ENCODE measurements at regions not wholly inside any gene's neighbourhood (a gene's known extent, or its start where the extent isn't known, plus 50 kb on each side); places are given as distances from the start of the nearest gene placed in this dataset.

GRCh38 chr12:91819132-91819447 is 326.6 kb downstream of the BTG1 start:
- TF ChIP-seq POLR2A (IDR thresholded peaks at IDR 0.05), result no peak
- no peak for TF ChIP-seq CTCF (IDR thresholded peaks at IDR 0.05 in 8 of 11, conservative IDR thresholded peaks at IDR 0.05 in 3 of 11)
- no peak for TF ChIP-seq POLR2AphosphoS5 (IDR thresholded peaks at IDR 0.05)
- DNase-seq, result no peak
- H3K27ac ChIP-seq, result no peak overlapping the region
- H3K4me3 ChIP-seq, result no peak overlapping the region
- H3K9me3 ChIP-seq, result peaks cover 0 to 10% (median 2%) of the 10 kb centered on the region in 8 donors
- H3K36me3 ChIP-seq, result no peaks in the 10 kb centered on the region
- intact Hi-C loops (cut with DNase I; ENCODE audit: low total_unique reads), result loop anchor here (10.0 kb wide), 1 partner anchor 756 kb away; no protein-coding TSS in a partner anchor
- H3K4me1 ChIP-seq, result no peaks in the 10 kb centered on the region
- no peaks in the 10 kb centered on the region for H3K27me3 ChIP-seq (replicated peaks in 1 of 7)

- 91 to 96% (median 94%) methylated on average over 2 of the region's 2 CpGs for WGBS, 5 donors
Measured at GRCh38 chr12:91818227-91819131, 327.2 kb downstream of the BTG1 start.

GRCh38 chr12:91817517-91817916 is 328.1 kb downstream of the BTG1 start:
- peaks cover 0 to 10% (median 2%) of the 10 kb centered on the region in 8 donors for H3K9me3 ChIP-seq
- no peak overlapping the region for H3K4me3 ChIP-seq
- no peak overlapping the region for H3K27ac ChIP-seq
- intact Hi-C loops (cut with DNase I; ENCODE audit: low total_unique reads), result loop anchor here (10.0 kb wide), 1 partner anchor 757 kb away; no protein-coding TSS in a partner anchor
- no peaks in the 10 kb centered on the region for H3K36me3 ChIP-seq
- no peaks in the 10 kb centered on the region for H3K27me3 ChIP-seq (replicated peaks in 1 of 7)
- TF ChIP-seq POLR2AphosphoS5 (IDR thresholded peaks at IDR 0.05) (no peak), POLR2A (IDR thresholded peaks at IDR 0.05) (no peak), CTCF (IDR thresholded peaks at IDR 0.05 in 8 of 11, conservative IDR thresholded peaks at IDR 0.05 in 3 of 11) (no peak)
- WGBS, 5 donors, result 85 to 95% (median 90%) methylated on average over 2 of the region's 2 CpGs
- no peak for DNase-seq
- H3K4me1 ChIP-seq, result peaks cover 0 to 2% (median 0%) of the 10 kb centered on the region in 6 donors

More at GRCh38 chr12:91818227-91819131, 327.2 kb downstream of the BTG1 start:
- Histone ChIP-seq H3K9me3 (peaks cover 0 to 10% (median 2%) of the 10 kb centered on the region in 8 donors), H3K4me1 (no peaks in the 10 kb centered on the region), H3K4me3 (no peak overlapping the region), H3K27me3 (replicated peaks in 1 of 7) (no peaks in the 10 kb centered on the region), H3K36me3 (no peaks in the 10 kb centered on the region), H3K27ac (no peak overlapping the region)
- DNase-seq, result no peak
- TF ChIP-seq POLR2AphosphoS5 (IDR thresholded peaks at IDR 0.05), result no peak
- TF ChIP-seq POLR2A (IDR thresholded peaks at IDR 0.05), result no peak
- no peak for TF ChIP-seq CTCF (IDR thresholded peaks at IDR 0.05 in 8 of 11, conservative IDR thresholded peaks at IDR 0.05 in 3 of 11)
- intact Hi-C loops (cut with DNase I; ENCODE audit: low total_unique reads), result loop anchor here (10.0 kb wide), 1 partner anchor 756 kb away; no protein-coding TSS in a partner anchor

GRCh38 chr12:91813701-91814100 is 331.9 kb downstream of the BTG1 start:
- no peak for DNase-seq
- Histone ChIP-seq H3K4me3 (no peak overlapping the region), H3K4me1 (peaks cover 0 to 16% (median 8%) of the 10 kb centered on the region in 6 donors), H3K27ac (no peak overlapping the region), H3K27me3 (replicated peaks in 1 of 7) (no peaks in the 10 kb centered on the region), H3K36me3 (no peaks in the 10 kb centered on the region), H3K9me3 (peaks cover 0 to 23% (median 15%) of the 10 kb centered on the region in 8 donors)
- no peak for TF ChIP-seq CTCF (IDR thresholded peaks at IDR 0.05 in 8 of 11, conservative IDR thresholded peaks at IDR 0.05 in 3 of 11)
- no peak for TF ChIP-seq POLR2A (IDR thresholded peaks at IDR 0.05)
- no peak for TF ChIP-seq POLR2AphosphoS5 (IDR thresholded peaks at IDR 0.05)
- 84 to 97% (median 94%) methylated on average over 3 of the region's 3 CpGs for WGBS, 5 donors
- intact Hi-C loops (cut with DNase I; ENCODE audit: low total_unique reads), result loop anchor here (10.0 kb wide), 1 partner anchor 761 kb away; no protein-coding TSS in a partner anchor
